CD14-positive monocyte (primary cell): ENCODE measurements at regions not wholly inside any gene's neighbourhood (a gene's known extent, or its start where the extent isn't known, plus 50 kb on each side); places are given as distances from the start of the nearest gene placed in this dataset.
"Not testable (repeated sequence)": the region's sequence is repeated elsewhere in the genome, so short reads cannot be mapped to it uniquely, and the experiment has no call there.

Experiments used
- DNase-seq, 3 donors: peaks; one replicate each; pipeline ENCODE4 v3.0.0-alpha.2; 2011 to 2022
- H2AFZ ChIP-seq: 2 replicates; pipeline ENCODE4 v1.6.0; 2012; ENCODE audit warnings: mild to moderate bottlenecking, low read depth, low read length, inconsistent platforms; ENCODE audit not compliant: insufficient read depth, poor library complexity, severe bottlenecking
- H3K27ac ChIP-seq, 2 donors: 1 replicate in 1 of 2; 2 replicates in 1 of 2; pipeline ENCODE4 v1.5.1; 2012 to 2013; ENCODE audit warnings: low read length in 2 of 2, control low read depth in 1 of 2, inconsistent platforms in 1 of 2, low read depth in 1 of 2, mild to moderate bottlenecking in 1 of 2
- H3K27me3 ChIP-seq, 2 donors: one replicate each; pipeline versions ENCODE4 v1.6.0 to v1.6.1; 2011 to 2013; ENCODE audit warnings: low read length in 2 of 2; ENCODE audit not compliant: control insufficient read depth in 2 of 2, insufficient read depth in 2 of 2
- H3K36me3 ChIP-seq, 2 donors: replicated peaks in 1 of 2; 1 replicate in 1 of 2; 2 replicates in 1 of 2; pipeline versions ENCODE4 v1.5.1 to v1.6.1; 2012 to 2013; ENCODE audit warnings: low read length in 2 of 2, control low read depth in 1 of 2, inconsistent platforms in 1 of 2, mild to moderate bottlenecking in 1 of 2; ENCODE audit not compliant: insufficient read depth in 2 of 2, control insufficient read depth in 1 of 2
- H3K4me1 ChIP-seq, 2 donors: 1 replicate in 1 of 2; 2 replicates in 1 of 2; pipeline versions ENCODE4 v1.5.1 to v1.6.1; 2012 to 2013; ENCODE audit warnings: low read length in 2 of 2, control low read depth in 1 of 2, inconsistent platforms in 1 of 2, mild to moderate bottlenecking in 1 of 2, moderate library complexity in 1 of 2; ENCODE audit not compliant: insufficient read depth in 2 of 2, control insufficient read depth in 1 of 2
- H3K4me2 ChIP-seq: replicated peaks from 2 replicates; pipeline ENCODE3; 2012; ENCODE audit warnings: low read length, moderate library complexity, mild to moderate bottlenecking; ENCODE audit not compliant: poor library complexity, severe bottlenecking; ENCODE audit errors: extremely low read depth
- H3K4me3 ChIP-seq, 3 experiments: fragments of 200-600 bp in 1 of 3; sonication (generic) in 1 of 3; replicated peaks in 1 of 3; 1 replicate in 2 of 3; 2 replicates in 1 of 3; pipeline ENCODE4 v1.5.1; 2011 to 2013; ENCODE audit warnings: low read length in 3 of 3, mild to moderate bottlenecking in 3 of 3, control low read depth in 2 of 3, low read depth in 2 of 3, inconsistent platforms in 1 of 3, moderate library complexity in 1 of 3
- H3K79me2 ChIP-seq: 2 replicates; pipeline ENCODE4 v1.6.0; 2012; ENCODE audit warnings: mild to moderate bottlenecking, control low read depth, inconsistent platforms, low read length, moderate library complexity; ENCODE audit not compliant: insufficient read depth
- H3K9ac ChIP-seq: 2 replicates; pipeline ENCODE4 v1.6.0; 2017; ENCODE audit warnings: low read length, mild to moderate bottlenecking; ENCODE audit not compliant: insufficient read depth, poor library complexity, severe bottlenecking
- H3K9me3 ChIP-seq, 2 donors: replicated peaks in 1 of 2; 1 replicate in 1 of 2; 2 replicates in 1 of 2; pipeline versions ENCODE4 v1.5.1 to v1.6.1; 2012 to 2013; ENCODE audit warnings: low read length in 2 of 2, control low read depth in 1 of 2; ENCODE audit not compliant: control insufficient read depth in 1 of 2, insufficient read depth in 1 of 2
- H4K20me1 ChIP-seq: 2 replicates; pipeline ENCODE4 v1.6.0; 2012; ENCODE audit warnings: mild to moderate bottlenecking, low read length, control low read depth, moderate library complexity; ENCODE audit not compliant: insufficient read depth
- H3K27ac Mint-ChIP-seq, 7 donors: one replicate each; pipeline ENCODE4 v1.8.0; 2020; ENCODE audit warnings: mild to moderate bottlenecking in 7 of 7, mixed read lengths in 7 of 7, moderate library complexity in 6 of 7, inconsistent platforms in 2 of 7
- H3K27me3 Mint-ChIP-seq, 3 donors: one replicate each; pipeline ENCODE4 v1.8.0; 2021 to 2022; ENCODE audit warnings: low read depth in 3 of 3, mild to moderate bottlenecking in 3 of 3, mixed read lengths in 3 of 3, moderate library complexity in 3 of 3, inconsistent platforms in 1 of 3
- H3K36me3 Mint-ChIP-seq, 2 donors: one replicate each; pipeline ENCODE4 v1.8.0; 2020; ENCODE audit warnings: mixed read lengths in 2 of 2, inconsistent platforms in 1 of 2, mild to moderate bottlenecking in 1 of 2
- H3K4me1 Mint-ChIP-seq: one replicate; pipeline ENCODE4 v1.8.0; 2020; ENCODE audit warnings: mild to moderate bottlenecking, mixed read lengths
- H3K4me3 Mint-ChIP-seq, 2 donors: one replicate each; pipeline ENCODE4 v1.8.0; 2020; ENCODE audit warnings: mild to moderate bottlenecking in 2 of 2, mixed read lengths in 2 of 2, moderate library complexity in 1 of 2
- H3K9me3 Mint-ChIP-seq, 7 donors: one replicate each; pipeline ENCODE4 v1.8.0; 2020 to 2022; ENCODE audit warnings: mixed read lengths in 7 of 7, mild to moderate bottlenecking in 6 of 7, moderate library complexity in 6 of 7, inconsistent platforms in 2 of 7
- WGBS: methylation state at CpG from one replicate; pipeline ENCODE4 v1.1.5; 2013; ENCODE audit warnings: missing lambda C conversion rate; ENCODE audit not compliant: insufficient coverage; 5-methylcytosine and 5-hydroxymethylcytosine counted together
- intact Hi-C, 2 donors: fragments of 100-400 bp; cut with micrococcal nuclease; formaldehyde crosslinking; loops; one replicate each; pipeline versions ENCODE4 v1.15.0 to v1.15.1; 2023
- TF ChIP-seq, protein P1 (sequence below): fragments of 200-600 bp; IDR thresholded peaks from one replicate; pipeline ENCODE4 v1.8.0; 2022; ENCODE audit warnings: antibody characterized with exemption, mild to moderate bottlenecking

DNA sequence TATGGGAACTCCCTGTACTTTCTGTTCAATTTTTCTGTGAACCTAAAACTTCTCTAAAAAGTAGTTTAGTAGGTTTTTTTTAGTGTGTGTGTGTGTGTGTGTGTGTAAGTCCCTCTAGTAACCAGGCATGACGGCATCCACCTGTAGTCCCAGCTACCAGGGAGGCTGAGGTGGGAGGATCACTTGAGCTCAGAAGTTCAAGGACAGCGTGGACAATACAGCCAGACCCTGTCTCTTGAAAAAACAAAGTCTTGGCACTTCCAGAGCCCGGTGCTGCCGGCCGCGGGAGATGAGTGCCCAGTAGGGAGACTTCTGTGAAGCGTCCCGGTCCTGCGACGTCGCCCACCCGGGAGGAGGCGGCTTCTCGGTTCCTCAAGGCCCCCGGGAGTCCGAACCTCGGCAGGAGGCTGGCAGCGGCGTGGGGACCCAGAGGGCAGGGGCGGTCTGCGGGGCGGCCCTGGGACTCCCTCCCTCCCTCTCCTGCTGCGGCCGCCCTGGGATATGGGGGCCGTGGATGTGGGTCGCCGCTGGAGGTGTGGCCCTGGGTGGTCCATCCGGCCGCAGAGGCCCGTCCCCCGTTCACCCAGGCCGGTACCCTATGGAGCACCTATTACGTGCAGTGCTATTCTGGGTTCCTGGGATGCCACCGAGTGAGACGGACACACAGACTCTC is 78.0 kb upstream of the SIRPG start:
- H3K4me1 Mint-ChIP-seq: peaks cover 24% of the 10 kb centered on the region
- Histone ChIP-seq H3K27me3 (no peaks in the 10 kb centered on the region), H3K4me1 (peaks cover 6 to 8% of the 10 kb centered on the region in 2 donors), H3K27ac (no peak overlapping the region), H4K20me1 (no peaks in the 10 kb centered on the region), H3K9ac (no peak overlapping the region), H3K4me3 (no peak overlapping the region), H3K36me3 (no peaks in the 10 kb centered on the region), H3K4me2 (no peak overlapping the region), H3K9me3 (no peaks in the 10 kb centered on the region), H2AFZ (no peak overlapping the region), H3K79me2 (no peaks in the 10 kb centered on the region)
- DNase-seq: no peak
- 95% methylated on average over 30 of the region's 35 CpGs for WGBS
- H3K9me3 Mint-ChIP-seq: no peaks in the 10 kb centered on the region
- peaks cover 0 to 2% of the 10 kb centered on the region in 2 donors for H3K36me3 Mint-ChIP-seq
- peaks cover 0 to 4% (median 1%) of the 10 kb centered on the region in 3 donors for H3K27me3 Mint-ChIP-seq
- H3K27ac Mint-ChIP-seq: no peak overlapping the region
- intact Hi-C loops: no loop called here
- TF ChIP-seq, protein P1, sequence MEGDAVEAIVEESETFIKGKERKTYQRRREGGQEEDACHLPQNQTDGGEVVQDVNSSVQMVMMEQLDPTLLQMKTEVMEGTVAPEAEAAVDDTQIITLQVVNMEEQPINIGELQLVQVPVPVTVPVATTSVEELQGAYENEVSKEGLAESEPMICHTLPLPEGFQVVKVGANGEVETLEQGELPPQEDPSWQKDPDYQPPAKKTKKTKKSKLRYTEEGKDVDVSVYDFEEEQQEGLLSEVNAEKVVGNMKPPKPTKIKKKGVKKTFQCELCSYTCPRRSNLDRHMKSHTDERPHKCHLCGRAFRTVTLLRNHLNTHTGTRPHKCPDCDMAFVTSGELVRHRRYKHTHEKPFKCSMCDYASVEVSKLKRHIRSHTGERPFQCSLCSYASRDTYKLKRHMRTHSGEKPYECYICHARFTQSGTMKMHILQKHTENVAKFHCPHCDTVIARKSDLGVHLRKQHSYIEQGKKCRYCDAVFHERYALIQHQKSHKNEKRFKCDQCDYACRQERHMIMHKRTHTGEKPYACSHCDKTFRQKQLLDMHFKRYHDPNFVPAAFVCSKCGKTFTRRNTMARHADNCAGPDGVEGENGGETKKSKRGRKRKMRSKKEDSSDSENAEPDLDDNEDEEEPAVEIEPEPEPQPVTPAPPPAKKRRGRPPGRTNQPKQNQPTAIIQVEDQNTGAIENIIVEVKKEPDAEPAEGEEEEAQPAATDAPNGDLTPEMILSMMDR: no peak
- no peak overlapping the region for H3K4me3 Mint-ChIP-seq

DNA sequence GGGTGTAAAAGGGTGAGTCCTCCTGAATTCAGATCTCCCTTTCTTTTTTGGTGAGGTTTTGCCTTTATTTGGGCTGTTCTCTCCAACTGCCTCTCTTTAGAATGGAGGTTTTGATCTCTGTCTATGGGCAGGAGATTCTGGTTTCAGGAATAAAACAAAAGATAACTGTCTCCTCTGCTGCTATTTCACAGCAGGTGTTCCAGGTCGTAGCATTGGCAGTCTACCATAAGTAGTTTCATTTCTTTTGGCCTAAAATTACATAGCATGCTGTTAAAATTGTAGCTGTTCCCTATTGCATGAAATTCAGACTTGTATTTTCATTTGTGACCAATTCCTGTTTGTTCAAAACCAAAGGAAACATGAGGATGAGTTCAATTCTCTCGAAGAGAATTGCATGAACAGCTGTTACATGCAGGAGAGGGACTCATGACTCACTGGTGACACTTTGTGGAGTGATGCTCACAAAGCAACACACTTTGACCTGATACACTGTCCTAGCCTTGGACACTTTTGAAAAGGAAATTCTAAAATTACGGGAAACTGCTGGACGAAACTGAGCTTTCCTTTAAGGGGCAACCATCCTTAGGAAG is 76.8 kb upstream of the SIRPG start:
- no peaks in the 10 kb centered on the region for H4K20me1 ChIP-seq
- no peak overlapping the region for H2AFZ ChIP-seq
- H3K9me3 ChIP-seq: no peaks in the 10 kb centered on the region
- Mint-ChIP-seq H3K27me3 (peaks cover 0 to 4% (median 1%) of the 10 kb centered on the region in 3 donors), H3K36me3 (peaks cover 0 to 2% of the 10 kb centered on the region in 2 donors), H3K27ac (no peak overlapping the region), H3K4me1 (peaks cover 21% of the 10 kb centered on the region), H3K4me3 (no peak overlapping the region), H3K9me3 (no peaks in the 10 kb centered on the region)
- TF ChIP-seq, protein P1: peak; percentile 43
- no peaks in the 10 kb centered on the region for H3K36me3 ChIP-seq
- DNase-seq: peak; percentile 24 to 37 (median 28)
- H3K79me2 ChIP-seq: no peaks in the 10 kb centered on the region
- H3K4me3 ChIP-seq: no peak overlapping the region
- H3K9ac ChIP-seq: no peak overlapping the region
- peak overlapping the region; percentile 23 for H3K4me2 ChIP-seq
- no peaks in the 10 kb centered on the region for H3K27me3 ChIP-seq
- no peak overlapping the region for H3K27ac ChIP-seq
- peaks cover 8 to 11% of the 10 kb centered on the region in 2 donors for H3K4me1 ChIP-seq
- intact Hi-C loops: no loop called here
- 0% methylated on average over 1 of the region's 4 CpGs for WGBS

DNA sequence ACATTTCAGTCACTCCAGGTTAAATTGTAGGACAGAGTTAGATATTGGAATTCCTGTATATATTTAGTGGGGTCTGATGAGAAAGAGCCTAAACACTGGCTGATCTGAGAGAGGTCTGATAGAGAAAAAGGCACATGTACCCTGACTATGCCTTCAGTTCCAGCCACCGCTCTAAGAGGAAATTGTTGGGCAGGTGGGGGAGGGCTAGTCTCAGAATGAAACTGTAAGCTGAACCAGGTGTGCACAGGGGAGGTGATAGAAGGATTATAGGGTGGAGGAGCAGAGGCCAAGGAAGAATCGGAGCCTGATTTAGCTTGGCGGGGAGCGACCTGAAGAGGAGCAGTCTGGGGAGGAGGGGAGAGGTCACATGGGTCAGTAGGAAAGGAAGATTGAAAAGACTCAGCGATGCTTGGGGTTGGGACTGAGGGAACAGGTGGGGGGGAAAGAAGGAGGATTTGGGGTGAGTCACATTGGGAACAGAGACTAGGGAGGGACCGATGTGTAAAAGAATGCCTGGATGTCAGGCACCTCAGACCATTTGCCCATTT is 74.3 kb upstream of the SIRPG start:
- H3K27ac ChIP-seq, H3K4me3 ChIP-seq, H3K27me3 Mint-ChIP-seq, DNase-seq, intact Hi-C loops, H3K9ac ChIP-seq, H3K36me3 ChIP-seq, H3K79me2 ChIP-seq, H3K27me3 ChIP-seq, H2AFZ ChIP-seq, H3K9me3 ChIP-seq, H3K9me3 Mint-ChIP-seq, H4K20me1 ChIP-seq, H3K4me2 ChIP-seq, H3K4me3 Mint-ChIP-seq, H3K36me3 Mint-ChIP-seq: not testable (repeated sequence)
- 98% methylated on average over 5 of the region's 6 CpGs for WGBS
- H3K4me1 ChIP-seq: peaks cover 4 to 12% of the 10 kb centered on the region in 2 donors
- Mint-ChIP-seq H3K4me1 (peaks cover 12% of the 10 kb centered on the region), H3K27ac (peak overlapping the region in 2 of 7 donors; percentile 28 to 33)
